Nucleus accumbens (tissue), 56 donors: ENCODE measurements at regions not wholly inside any gene's neighbourhood (a gene's known extent, or its start where the extent isn't known, plus 50 kb on each side); places are given as distances from the start of the nearest gene placed in this dataset.

Experiments used
- DNase-seq, 56 donors: peaks; one replicate each; lab custom pipeline; 2025; lab: John Stamatoyannopoulos, UW

GRCh38 chr3:45277636-45278035 is 51.5 kb upstream of the TMEM158 start:
- DNase-seq: no peak

DNA sequence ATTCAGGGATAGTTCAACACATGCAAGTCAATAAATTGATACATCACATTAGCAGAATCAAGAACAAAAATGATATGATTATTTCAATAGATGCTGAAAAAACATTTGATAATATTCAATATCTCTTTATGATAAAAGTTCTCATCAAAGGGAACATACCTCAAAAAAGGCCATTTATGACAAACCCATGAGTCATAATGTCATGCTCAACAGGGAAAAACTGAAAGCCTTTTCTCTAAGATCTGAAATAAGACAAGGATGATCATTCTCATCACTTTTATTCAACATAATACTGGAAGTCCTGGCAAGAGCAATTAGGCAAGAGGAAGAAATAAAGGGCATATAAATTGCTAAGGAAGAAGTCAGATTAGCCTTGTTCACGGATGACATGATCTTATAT is 54.1 kb upstream of the TMEM158 start:
- no peak for DNase-seq

DNA sequence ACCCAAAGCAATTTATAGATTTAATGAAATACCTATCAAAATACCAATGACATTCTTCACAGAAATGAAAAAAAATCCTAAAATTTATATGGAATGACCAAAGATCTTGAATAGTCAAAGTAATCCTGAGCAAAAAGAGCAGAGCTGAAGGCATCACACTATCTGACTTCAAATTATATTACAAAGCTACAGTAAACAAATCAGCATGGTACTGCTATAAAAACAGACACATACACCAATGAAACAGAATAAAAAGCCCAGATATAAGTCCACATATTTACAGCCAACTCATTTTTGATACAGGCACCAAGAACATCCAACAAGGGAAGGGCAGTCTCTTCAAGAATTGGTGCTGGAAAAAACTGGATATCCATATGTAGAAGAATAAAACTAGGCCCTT is 54.9 kb upstream of the TMEM158 start:
- no peak for DNase-seq

GRCh38 chr3:45283471-45283870 is 57.4 kb upstream of the TMEM158 start:
- no peak for DNase-seq

GRCh38 chr3:45297331-45297730 is 71.2 kb upstream of the TMEM158 start:
- DNase-seq: no peak

GRCh38 chr3:45302470-45302869 is 76.4 kb upstream of the TMEM158 start:
- DNase-seq: no peak

GRCh38 chr3:45306406-45307008 is 80.4 kb upstream of the TMEM158 start:
- no peak for DNase-seq

DNA sequence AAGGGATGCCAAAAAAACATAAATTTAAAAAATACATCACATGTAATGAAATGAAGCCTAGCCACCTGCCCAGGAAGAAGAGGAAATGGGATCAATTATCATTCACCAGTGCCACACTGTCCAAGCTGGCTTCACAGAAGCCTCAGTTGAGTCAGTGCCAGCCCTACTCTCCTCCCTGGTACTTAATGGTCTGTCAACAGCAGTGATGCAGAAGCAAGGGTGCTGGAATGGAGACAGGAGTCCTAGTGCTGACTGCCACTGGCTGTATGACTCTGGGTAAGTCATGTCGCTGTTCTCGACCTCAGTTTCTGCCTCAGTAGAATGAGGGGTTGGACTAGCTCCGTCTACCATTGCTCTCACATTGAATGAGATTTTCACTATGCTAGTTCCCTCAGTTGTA is 78.5 kb upstream of the LARS2 start:
- DNase-seq: no peak

DNA sequence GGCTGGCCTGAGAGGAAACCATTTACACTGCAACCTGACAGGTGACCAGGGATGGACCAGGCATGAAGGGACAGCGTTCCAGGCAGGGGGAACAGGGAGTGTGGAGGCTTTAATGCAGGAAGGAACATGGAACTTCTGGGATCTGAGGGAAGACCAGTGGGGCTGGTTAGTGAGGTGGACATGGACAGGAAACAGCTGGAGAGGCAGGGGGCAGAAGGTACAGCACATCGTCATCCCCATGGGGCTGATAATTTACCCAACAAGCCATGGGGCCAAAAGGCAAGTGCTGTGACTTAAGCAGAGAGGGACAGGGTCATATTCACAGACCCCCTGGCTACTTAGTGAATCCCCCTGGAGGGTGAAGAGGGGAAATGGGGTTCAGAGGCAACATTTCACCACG is 77.0 kb upstream of the LARS2 start:
- DNase-seq: no peak

GRCh38 chr3:45311953-45312801 is 76.2 kb upstream of the LARS2 start:
- DNase-seq: no peak

DNA sequence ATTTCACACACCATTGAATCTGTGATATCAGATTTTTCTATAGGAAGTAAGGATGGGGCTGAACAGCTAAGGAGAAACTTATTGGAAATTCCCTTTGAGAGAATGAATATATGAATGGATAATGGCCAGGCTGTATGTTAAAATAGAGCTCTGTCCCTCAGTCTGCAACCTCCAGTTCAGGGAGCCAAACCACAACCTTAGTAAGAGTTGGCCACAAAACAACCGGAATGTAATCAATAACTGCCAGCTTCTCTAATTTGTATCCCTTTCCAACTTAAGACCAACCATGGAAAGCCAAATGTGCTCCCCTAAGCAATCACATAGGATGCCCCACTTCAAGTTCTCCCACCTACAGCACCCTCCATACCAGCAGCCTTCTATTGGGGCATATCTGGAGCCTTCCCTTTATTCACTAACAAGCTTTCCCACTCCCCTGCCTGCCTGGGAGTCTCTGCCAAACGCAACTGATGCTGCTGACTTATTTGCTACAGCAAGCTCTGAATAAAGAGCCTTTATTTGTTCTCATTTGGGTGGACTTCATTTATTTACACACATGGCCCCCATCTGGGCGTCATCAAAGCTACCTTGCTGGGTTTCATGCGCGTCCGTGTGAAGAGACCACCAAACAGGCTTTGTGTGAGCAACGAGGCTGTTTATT is 75.4 kb upstream of the LARS2 start:
- no peak for DNase-seq

GRCh38 chr3:45313743-45314403 is 74.5 kb upstream of the LARS2 start:
- no peak for DNase-seq

- no peak for DNase-seq
Measured at GRCh38 chr3:45317710-45318109, 70.7 kb upstream of the LARS2 start.

- no peak for DNase-seq
Measured at GRCh38 chr3:45318689-45319088, 69.7 kb upstream of the LARS2 start.

DNA sequence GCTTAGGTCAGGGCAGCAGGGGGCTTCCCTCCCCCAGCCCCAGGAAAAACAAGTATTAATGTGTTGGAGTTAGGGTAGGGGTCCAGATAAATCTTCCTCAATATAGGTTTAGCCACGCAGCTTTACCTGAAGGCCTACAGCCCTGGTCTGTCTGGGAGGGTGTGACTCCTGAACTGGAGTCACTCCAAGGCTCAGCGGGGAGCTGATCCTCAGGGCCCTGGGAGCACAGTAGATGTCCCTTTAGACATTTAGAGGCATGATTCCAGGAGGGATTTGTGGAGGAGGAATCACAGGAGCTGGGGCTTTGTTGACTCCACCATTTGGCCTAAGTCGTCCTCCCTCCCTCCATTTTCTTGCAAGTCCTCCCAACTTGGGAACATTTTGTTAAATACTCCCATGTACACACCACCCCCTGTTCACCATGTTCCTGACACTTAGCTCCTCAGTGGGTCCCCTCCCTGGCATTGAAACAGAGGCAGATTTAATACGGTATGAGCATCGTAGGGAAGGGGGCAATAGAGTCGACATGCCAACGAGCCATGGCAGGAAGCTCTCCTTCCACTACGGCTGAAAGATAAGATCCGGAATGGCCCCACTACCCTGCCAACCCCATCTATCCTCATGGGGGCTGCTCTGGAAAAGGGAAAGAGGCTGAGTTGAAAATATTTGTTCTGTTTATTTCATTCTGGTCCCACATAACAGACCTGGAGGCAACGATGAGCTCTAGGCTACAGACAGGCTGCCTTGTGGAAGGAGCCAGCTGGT is 69.0 kb upstream of the LARS2 start:
- DNase-seq: no peak

- DNase-seq: no peak
Measured at GRCh38 chr3:45319996-45320305, 68.4 kb upstream of the LARS2 start.

DNA sequence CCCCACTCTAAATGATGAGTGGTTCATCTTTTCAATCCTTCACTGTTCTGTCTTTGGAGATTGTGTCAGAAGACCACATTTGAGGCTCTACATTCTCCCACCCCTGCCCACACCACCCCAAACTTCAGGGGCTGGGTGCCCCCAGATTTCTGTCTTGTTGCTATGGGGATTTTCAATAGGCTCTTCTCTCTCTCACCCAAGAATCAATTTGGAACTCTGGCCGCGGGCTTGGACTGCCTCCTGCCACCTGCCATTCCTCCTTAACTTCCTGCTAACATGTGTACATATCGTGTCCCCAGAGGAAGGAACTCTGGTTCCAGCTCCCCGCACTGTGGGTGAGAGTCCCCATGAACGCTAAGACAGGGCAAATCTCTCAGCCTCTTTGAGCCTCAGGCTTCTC is 67.4 kb upstream of the LARS2 start:
- DNase-seq: no peak

GRCh38 chr3:45321607-45322391 is 66.6 kb upstream of the LARS2 start:
- no peak for DNase-seq

DNA sequence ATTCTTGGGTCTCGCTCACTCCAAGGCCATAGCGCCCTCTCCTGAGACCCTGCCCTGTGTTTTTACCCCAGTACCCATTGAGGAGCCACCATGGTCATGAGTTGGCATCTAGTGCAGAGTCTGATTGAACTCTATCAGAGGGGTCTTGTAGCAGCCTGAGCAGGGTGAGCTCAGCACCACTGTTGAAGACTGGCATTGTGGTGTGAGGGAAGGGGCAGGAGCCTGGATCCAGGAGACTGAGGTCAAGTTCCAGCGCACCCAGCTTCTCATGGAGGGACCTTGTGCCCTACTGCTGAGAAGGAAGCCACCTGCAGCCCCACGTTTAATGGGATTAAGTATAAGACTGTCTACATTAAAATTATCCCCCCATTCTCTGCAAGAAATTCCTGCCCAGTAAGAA is 65.8 kb upstream of the LARS2 start:
- DNase-seq: no peak

DNA sequence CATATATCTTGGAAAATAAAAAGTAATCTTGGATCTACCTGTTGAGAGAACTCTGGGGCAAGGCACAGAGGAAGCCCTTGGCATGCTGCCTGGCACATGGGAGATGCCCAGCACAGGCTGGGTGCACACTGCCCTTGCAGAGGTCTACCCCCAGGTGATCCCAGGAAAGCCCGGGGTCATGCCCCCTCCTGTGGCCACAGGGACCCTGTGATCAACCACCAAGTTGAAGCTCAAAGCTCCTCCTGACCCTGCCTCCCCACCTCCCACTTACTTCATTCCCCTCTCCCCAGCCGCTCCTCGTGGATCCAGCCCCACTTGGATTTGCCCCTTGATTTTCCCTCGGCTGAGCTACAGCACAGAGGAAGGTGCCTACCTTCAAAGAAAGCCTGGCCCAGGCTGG is 62.7 kb upstream of the LARS2 start:
- DNase-seq: no peak
